Fibroblast of villous mesenchyme (primary cell): ENCODE measurements at regions not wholly inside any gene's neighbourhood (a gene's known extent, or its start where the extent isn't known, plus 50 kb on each side); places are given as distances from the start of the nearest gene placed in this dataset.

Source experiments
- DNase-seq: peaks from one replicate; pipeline ENCODE4 v3.0.0-alpha.2; 2010; ENCODE audit warnings: low read depth
- H3K4me3 ChIP-seq: 2 replicates; pipeline ENCODE4 v1.5.1; 2011; ENCODE audit warnings: low read depth, mild to moderate bottlenecking, low read length
- TF ChIP-seq, protein P1 (sequence below): IDR thresholded peaks from 2 replicates; pipeline ENCODE4 v1.5.1; 2012; ENCODE audit warnings: low read depth, mild to moderate bottlenecking, low read length; ENCODE audit not compliant: insufficient read depth

DNA sequence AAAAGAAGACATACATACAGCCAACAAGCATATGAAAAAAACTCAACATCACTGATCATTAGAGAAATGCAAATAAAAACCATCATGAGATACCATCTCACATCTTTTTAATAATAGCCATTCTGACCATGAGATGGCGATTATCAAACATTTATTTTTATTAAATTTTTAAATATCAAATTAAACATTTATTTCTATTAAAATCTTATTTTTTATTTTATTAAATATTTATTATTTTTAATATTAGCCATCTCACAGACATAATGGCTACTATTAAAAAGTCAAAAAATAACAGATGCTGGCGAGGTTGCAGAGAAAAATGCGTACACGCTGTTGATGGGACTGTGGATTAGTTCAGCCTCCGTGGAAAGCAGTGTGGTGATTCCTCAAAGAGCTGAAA lies 264.8 kb upstream of the TENM4 start:
- DNase-seq = no peak
- H3K4me3 ChIP-seq = no peak overlapping the region
- TF ChIP-seq, protein P1, sequence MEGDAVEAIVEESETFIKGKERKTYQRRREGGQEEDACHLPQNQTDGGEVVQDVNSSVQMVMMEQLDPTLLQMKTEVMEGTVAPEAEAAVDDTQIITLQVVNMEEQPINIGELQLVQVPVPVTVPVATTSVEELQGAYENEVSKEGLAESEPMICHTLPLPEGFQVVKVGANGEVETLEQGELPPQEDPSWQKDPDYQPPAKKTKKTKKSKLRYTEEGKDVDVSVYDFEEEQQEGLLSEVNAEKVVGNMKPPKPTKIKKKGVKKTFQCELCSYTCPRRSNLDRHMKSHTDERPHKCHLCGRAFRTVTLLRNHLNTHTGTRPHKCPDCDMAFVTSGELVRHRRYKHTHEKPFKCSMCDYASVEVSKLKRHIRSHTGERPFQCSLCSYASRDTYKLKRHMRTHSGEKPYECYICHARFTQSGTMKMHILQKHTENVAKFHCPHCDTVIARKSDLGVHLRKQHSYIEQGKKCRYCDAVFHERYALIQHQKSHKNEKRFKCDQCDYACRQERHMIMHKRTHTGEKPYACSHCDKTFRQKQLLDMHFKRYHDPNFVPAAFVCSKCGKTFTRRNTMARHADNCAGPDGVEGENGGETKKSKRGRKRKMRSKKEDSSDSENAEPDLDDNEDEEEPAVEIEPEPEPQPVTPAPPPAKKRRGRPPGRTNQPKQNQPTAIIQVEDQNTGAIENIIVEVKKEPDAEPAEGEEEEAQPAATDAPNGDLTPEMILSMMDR = no peak

DNA sequence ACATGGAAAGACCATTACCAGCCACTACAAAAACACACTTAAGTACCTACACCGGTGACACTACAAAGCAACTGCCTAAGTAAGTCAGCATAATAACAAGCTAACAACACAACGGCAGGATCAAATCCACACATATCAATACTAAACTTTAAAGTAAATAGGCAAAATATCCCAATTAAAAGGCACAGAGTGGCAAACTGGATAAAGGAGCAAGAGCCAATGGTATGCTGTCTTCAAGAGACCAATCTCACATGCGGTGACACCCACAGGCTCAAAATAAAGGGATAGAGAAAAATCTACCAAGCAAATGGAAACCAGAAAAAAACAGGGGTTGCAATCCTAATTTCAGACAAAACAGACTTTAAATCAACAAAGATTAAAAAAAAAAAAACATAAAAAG lies 261.5 kb upstream of the TENM4 start:
- TF ChIP-seq, protein P1 = no peak
- DNase-seq = no peak
- no peak overlapping the region for H3K4me3 ChIP-seq

DNA sequence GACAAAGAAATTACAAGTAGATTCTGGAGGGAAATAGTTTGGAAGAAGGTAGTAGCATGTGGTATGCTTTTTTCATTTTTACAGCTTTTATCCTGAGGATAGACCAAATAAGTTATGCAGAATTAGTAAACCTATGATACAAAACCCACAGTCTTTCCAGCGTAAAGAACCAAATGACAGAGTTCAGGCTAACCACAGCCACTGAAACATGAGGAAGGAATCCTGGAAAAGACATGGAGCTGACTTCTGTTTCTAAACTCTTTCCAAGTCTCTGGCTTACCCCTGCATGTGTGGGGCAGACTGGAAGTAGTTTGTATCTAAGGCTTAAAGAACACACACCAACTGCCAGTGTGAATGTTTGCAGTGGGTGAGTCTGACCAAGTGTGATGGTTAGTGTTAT lies 258.4 kb upstream of the TENM4 start:
- TF ChIP-seq, protein P1 = no peak
- no peak overlapping the region for H3K4me3 ChIP-seq
- DNase-seq = no peak

DNA sequence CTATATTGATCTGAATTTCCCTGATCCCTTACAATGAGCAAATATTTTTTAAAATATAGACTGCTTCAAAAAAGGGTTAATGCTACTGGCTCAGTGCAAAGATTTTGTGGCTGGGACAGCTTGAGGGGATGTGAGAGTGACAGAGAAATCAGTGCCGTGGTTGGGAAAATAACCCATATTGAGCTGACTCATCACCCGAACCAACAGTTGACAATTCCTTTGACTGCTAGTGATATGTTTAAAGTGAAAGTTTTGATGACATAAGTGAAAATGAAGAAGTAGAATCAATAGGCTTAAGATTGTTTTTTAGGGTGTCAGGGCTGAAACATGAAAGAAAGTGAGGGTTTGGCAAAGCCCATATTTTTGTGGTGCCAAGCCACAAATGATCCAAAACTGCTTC lies 257.1 kb upstream of the TENM4 start:
- H3K4me3 ChIP-seq = no peak overlapping the region
- TF ChIP-seq, protein P1 = no peak
- DNase-seq = no peak

DNA sequence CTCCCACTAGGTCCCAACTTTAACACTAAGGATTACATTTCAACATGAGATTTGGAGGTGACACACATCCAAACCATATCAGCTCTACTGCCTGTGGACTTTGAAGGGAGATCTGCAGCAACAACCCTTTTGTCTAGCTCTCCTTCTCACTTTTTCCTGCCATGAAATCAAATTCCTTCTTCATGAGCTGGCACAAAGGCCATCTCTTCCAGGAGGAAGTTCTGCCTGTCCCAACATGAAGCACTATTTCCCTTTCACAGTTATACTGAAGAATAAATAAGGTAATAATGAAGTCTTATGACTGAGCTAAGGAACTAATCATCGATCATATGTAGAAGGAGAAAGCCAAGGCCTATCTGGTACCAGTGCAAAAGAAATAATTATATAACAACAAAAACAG lies 253.5 kb upstream of the TENM4 start:
- DNase-seq = no peak
- H3K4me3 ChIP-seq = no peak overlapping the region
- TF ChIP-seq, protein P1 = no peak

DNA sequence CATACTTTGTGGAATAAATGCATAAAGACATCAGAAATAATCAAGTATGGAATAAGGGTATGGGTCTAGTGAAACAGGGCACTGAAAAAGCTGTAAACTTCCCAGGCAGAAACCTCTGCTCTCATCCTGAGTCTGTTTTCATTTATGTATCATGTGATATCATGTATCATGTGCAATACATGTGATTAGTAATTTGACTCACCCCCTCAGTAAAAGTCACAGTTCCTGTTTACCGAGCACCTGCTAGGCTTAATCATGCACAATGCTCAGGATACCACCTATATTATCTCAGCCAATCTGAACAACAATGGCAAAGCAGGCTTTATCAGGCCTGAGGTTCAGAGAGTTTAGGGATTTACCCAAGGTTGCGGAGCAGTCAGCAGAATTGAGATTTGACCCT lies 250.6 kb upstream of the TENM4 start:
- TF ChIP-seq, protein P1 = no peak
- no peak for DNase-seq

DNA sequence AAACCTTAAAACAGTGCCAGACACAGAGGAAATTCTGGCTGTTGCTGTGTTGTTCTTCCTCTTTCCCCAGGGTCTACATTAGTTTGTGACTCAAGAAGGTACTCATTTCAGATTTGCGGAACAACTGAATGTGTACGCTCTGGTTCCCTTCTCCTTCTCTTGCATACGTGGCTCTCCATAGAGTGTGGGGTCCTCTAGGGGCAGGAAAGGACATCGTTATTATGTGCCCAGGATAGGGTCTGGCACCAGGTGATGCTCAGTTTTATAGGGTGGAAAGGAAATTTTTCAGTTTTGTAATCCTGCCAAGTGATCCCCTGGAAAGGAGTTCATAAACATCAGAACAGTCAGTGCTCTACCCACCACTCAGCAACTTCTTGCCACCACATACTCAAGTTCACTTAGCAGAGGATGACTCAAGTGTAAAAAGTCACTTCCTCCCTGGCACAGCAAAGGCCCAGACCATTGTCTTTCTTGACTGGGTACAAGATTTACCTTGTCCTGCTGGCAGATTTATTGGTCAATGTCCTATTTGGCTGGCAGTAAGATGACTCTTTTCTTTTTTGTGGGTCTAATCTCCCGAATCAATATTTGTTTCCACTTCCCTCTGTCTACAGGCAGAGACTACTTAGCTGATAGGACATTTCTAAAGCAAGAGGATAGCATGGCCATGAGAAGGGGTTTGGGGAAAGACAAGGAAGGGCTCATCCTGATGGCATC lies 246.0 kb upstream of the TENM4 start:
- no peak overlapping the region for H3K4me3 ChIP-seq
- TF ChIP-seq, protein P1 = no peak

More for the DNA sequence above, 250.6 kb upstream of the TENM4 start:
- no peak overlapping the region for H3K4me3 ChIP-seq

More for the DNA sequence above, 246.0 kb upstream of the TENM4 start:
- DNase-seq = no peak
